ENCODE measurements at regions not wholly inside any gene's neighbourhood (a gene's known extent, or its start where the extent isn't known, plus 50 kb on each side); places are given as distances from the start of the nearest gene placed in this dataset.

GRCh38 chr2:49719241-49719640, 564.9 kb upstream of the FSHR start:
- intact Hi-C loops (cut with DNase I): no loop called here
- no peak overlapping the region for H3K9ac ChIP-seq (ENCODE audit: low read length in 3 of 3)
- TF ChIP-seq CTCF (IDR thresholded peaks at IDR 0.05; ENCODE audit: borderline replicate concordance, extremely low read depth, insufficient read depth): no peak
- H3K4me3 ChIP-seq (ENCODE audit: low read length in 3 of 3): no peak overlapping the region
- DNase-seq (no peak), FAIRE-seq (no peak)
- no peaks in the 10 kb centered on the region for H3K27me3 ChIP-seq (ENCODE audit: control insufficient read depth, insufficient read depth, low read length)
- H3K36me3 ChIP-seq (ENCODE audit: control insufficient read depth in 2 of 3, insufficient read depth in 3 of 3, low read length in 3 of 3): no peaks in the 10 kb centered on the region
- H3K9me3 ChIP-seq (ENCODE audit: control insufficient read depth in 2 of 3, insufficient read depth in 1 of 3, low read length in 3 of 3): no peaks in the 10 kb centered on the region
- H3K27ac ChIP-seq (ENCODE audit: low read depth in 2 of 2, low read length in 2 of 2): no peak overlapping the region
- H3K4me1 ChIP-seq (ENCODE audit: control insufficient read depth in 2 of 3, insufficient read depth in 2 of 3, low read depth in 1 of 3, low read length in 3 of 3): no peaks in the 10 kb centered on the region

DNA sequence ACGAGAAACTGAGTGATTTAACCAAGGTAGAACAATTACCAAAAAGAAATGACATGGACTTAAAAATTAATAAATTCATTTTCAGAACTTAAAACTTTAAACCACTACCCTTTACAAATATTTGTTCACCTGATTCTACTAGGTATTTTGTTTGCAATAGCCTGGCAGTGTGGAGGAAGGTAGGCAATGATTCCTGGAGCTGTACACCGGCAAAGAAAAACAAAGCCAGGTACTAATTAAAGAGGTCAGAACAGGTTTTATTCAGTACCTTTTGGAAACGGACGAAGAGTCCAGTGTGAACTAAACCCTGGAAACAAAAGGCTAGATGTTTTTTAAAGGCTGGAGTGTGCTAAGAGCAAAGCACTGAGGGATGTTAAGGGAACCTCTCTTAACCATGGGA, 561.3 kb upstream of the FSHR start:
- no peak overlapping the region for H3K9ac ChIP-seq (ENCODE audit: low read length in 3 of 3)
- no peaks in the 10 kb centered on the region for H3K9me3 ChIP-seq (ENCODE audit: control insufficient read depth in 2 of 3, insufficient read depth in 1 of 3, low read length in 3 of 3)
- no peak overlapping the region for H3K4me3 ChIP-seq (ENCODE audit: low read length in 3 of 3)
- no peaks in the 10 kb centered on the region for H3K36me3 ChIP-seq (ENCODE audit: control insufficient read depth in 2 of 3, insufficient read depth in 3 of 3, low read length in 3 of 3)
- intact Hi-C loops (cut with DNase I): no loop called here
- no peaks in the 10 kb centered on the region for H3K4me1 ChIP-seq (ENCODE audit: control insufficient read depth in 2 of 3, insufficient read depth in 2 of 3, low read depth in 1 of 3, low read length in 3 of 3)
- no peak for TF ChIP-seq CTCF (IDR thresholded peaks at IDR 0.05; ENCODE audit: borderline replicate concordance, extremely low read depth, insufficient read depth)
- DNase-seq: no peak
- no peak overlapping the region for H3K27ac ChIP-seq (ENCODE audit: low read depth in 2 of 2, low read length in 2 of 2)
- FAIRE-seq: no peak
- H3K27me3 ChIP-seq (ENCODE audit: control insufficient read depth, insufficient read depth, low read length): no peaks in the 10 kb centered on the region

GRCh38 chr2:49714454-49714853, 560.1 kb upstream of the FSHR start:
- Histone ChIP-seq H3K4me3 (ENCODE audit: low read length in 3 of 3) (no peak overlapping the region), H3K9me3 (ENCODE audit: control insufficient read depth in 2 of 3, insufficient read depth in 1 of 3, low read length in 3 of 3) (no peaks in the 10 kb centered on the region), H3K36me3 (ENCODE audit: control insufficient read depth in 2 of 3, insufficient read depth in 3 of 3, low read length in 3 of 3) (no peaks in the 10 kb centered on the region), H3K27ac (ENCODE audit: low read depth in 2 of 2, low read length in 2 of 2) (no peak overlapping the region), H3K4me1 (ENCODE audit: control insufficient read depth in 2 of 3, insufficient read depth in 2 of 3, low read depth in 1 of 3, low read length in 3 of 3) (no peaks in the 10 kb centered on the region), H3K9ac (ENCODE audit: low read length in 3 of 3) (no peak overlapping the region), H3K27me3 (ENCODE audit: control insufficient read depth, insufficient read depth, low read length) (no peaks in the 10 kb centered on the region)
- FAIRE-seq (no peak), DNase-seq (no peak)
- TF ChIP-seq CTCF (IDR thresholded peaks at IDR 0.05; ENCODE audit: borderline replicate concordance, extremely low read depth, insufficient read depth): no peak
- intact Hi-C loops (cut with DNase I): no loop called here

- Histone ChIP-seq H3K4me3 (ENCODE audit: low read length in 3 of 3) (no peak overlapping the region), H3K36me3 (ENCODE audit: control insufficient read depth in 2 of 3, insufficient read depth in 3 of 3, low read length in 3 of 3) (no peaks in the 10 kb centered on the region), H3K4me1 (ENCODE audit: control insufficient read depth in 2 of 3, insufficient read depth in 2 of 3, low read depth in 1 of 3, low read length in 3 of 3) (no peaks in the 10 kb centered on the region), H3K27ac (ENCODE audit: low read depth in 2 of 2, low read length in 2 of 2) (no peak overlapping the region), H3K9ac (ENCODE audit: low read length in 3 of 3) (no peak overlapping the region), H3K27me3 (ENCODE audit: control insufficient read depth, insufficient read depth, low read length) (no peaks in the 10 kb centered on the region), H3K9me3 (ENCODE audit: control insufficient read depth in 2 of 3, insufficient read depth in 1 of 3, low read length in 3 of 3) (no peaks in the 10 kb centered on the region)
- TF ChIP-seq CTCF (IDR thresholded peaks at IDR 0.05; ENCODE audit: borderline replicate concordance, extremely low read depth, insufficient read depth): no peak
- FAIRE-seq: no peak
- intact Hi-C loops (cut with DNase I): no loop called here
- no peak for DNase-seq
Measured at GRCh38 chr2:49702740-49703139, 548.4 kb upstream of the FSHR start.
